ENCODE measurements at regions not wholly inside any gene's neighbourhood (a gene's known extent, or its start where the extent isn't known, plus 50 kb on each side); places are given as distances from the start of the nearest gene placed in this dataset.

GRCh38 chr5:118565335-118565971 is 422.9 kb downstream of the DTWD2 start:
- WGBS (ENCODE audit: missing lambda C conversion rate) = 17% methylated on average over 12 of the region's 12 CpGs
- H3K9me3 ChIP-seq = no peaks in the 10 kb centered on the region
- no peak for ATAC-seq
- no peak overlapping the region for H3K27ac ChIP-seq
- H3K4me3 ChIP-seq = no peak overlapping the region
- H3K4me1 ChIP-seq = no peaks in the 10 kb centered on the region
- ChIA-PET POLR2A (no interaction called here), CTCF (no interaction called here)
- FAIRE-seq = no peak
- DNase-seq (ENCODE audit: low read depth in 1 of 2, low spot score in 1 of 2) = no peak
- no peak overlapping the region for H3K4me2 ChIP-seq
- no peak for TF ChIP-seq JUN (IDR thresholded peaks at IDR 0.05)
- no peak for TF ChIP-seq ESRRA (IDR thresholded peaks at IDR 0.05; ENCODE audit: borderline replicate concordance, low read length)
- TF ChIP-seq NPAS2 (CRISPR knock-in tag; IDR thresholded peaks at IDR 0.05; ENCODE audit: borderline replicate concordance) = no peak
- no peak for TF ChIP-seq FOSL2 (IDR thresholded peaks at IDR 0.05)
- no peak for TF ChIP-seq FOSL2 (CRISPR knock-in tag; IDR thresholded peaks at IDR 0.05)
- TF ChIP-seq TFCP2L1 (CRISPR knock-in tag; IDR thresholded peaks at IDR 0.05) = no peak
- no peak for TF ChIP-seq RNF2 (IDR thresholded peaks at IDR 0.05; ENCODE audit: borderline replicate concordance, low read depth)

GRCh38 chr5:118561971-118562370 is 426.4 kb downstream of the DTWD2 start:
- POLR2A ChIA-PET = no interaction called here
- TF ChIP-seq PBX3 (IDR thresholded peaks at IDR 0.05) (no peak), EHMT2 (IDR thresholded peaks at IDR 0.05; ENCODE audit: low read depth) (no peak)
- WGBS (ENCODE audit: missing lambda C conversion rate) = 18% methylated on average over 3 of the region's 3 CpGs

GRCh38 chr5:118561235-118561634 is 427.1 kb downstream of the DTWD2 start:
- Histone ChIP-seq H3K27ac (no peak overlapping the region), H3K4me1 (no peaks in the 10 kb centered on the region), H3K4me2 (no peak overlapping the region), H3K9me3 (no peaks in the 10 kb centered on the region), H3K4me3 (no peak overlapping the region)
- DNase-seq (ENCODE audit: low read depth in 1 of 2, low spot score in 1 of 2) = no peak
- FAIRE-seq = no peak
- no peak for TF ChIP-seq KDM1A (IDR thresholded peaks at IDR 0.05; ENCODE audit: low read depth)
- no peak for TF ChIP-seq CTCF (IDR thresholded peaks at IDR 0.05)
- no peak for TF ChIP-seq ELK1 (IDR thresholded peaks at IDR 0.05; ENCODE audit: low read depth, low read length)
- TF ChIP-seq HOXA7 (CRISPR knock-in tag; IDR thresholded peaks at IDR 0.05) = no peak
- no peak for TF ChIP-seq PBX3 (IDR thresholded peaks at IDR 0.05)
- no peak for TF ChIP-seq HOXB13 (CRISPR knock-in tag; IDR thresholded peaks at IDR 0.05; ENCODE audit: low read depth)
- no peak for TF ChIP-seq MAFK (IDR thresholded peaks at IDR 0.05; ENCODE audit: partially characterized antibody)
- no peak for TF ChIP-seq MAX (IDR thresholded peaks at IDR 0.05)
- TF ChIP-seq NR3C1 (IDR thresholded peaks at IDR 0.05) = no peak
- no peak for TF ChIP-seq CHD4 (IDR thresholded peaks at IDR 0.05; ENCODE audit: borderline replicate concordance)
- no peak for TF ChIP-seq ZFP36 (IDR thresholded peaks at IDR 0.05; ENCODE audit: borderline replicate concordance, partially characterized antibody)
- TF ChIP-seq ZNF302 (CRISPR knock-in tag; IDR thresholded peaks at IDR 0.05) = no peak
- no peak for TF ChIP-seq GATA3 (IDR thresholded peaks at IDR 0.05; ENCODE audit: borderline replicate concordance)
- TF ChIP-seq KDM5A (IDR thresholded peaks at IDR 0.05) = no peak
- no peak for TF ChIP-seq BCL3 (IDR thresholded peaks at IDR 0.05)
- ChIA-PET POLR2A (no interaction called here), CTCF (no interaction called here)
- ATAC-seq = no peak

More at GRCh38 chr5:118561971-118562370, 426.4 kb downstream of the DTWD2 start:
- H3K9me3 ChIP-seq = no peaks in the 10 kb centered on the region
- no peak for DNase-seq (ENCODE audit: low read depth in 1 of 2, low spot score in 1 of 2)
- ATAC-seq = no peak
- no peak overlapping the region for H3K4me2 ChIP-seq
- H3K4me1 ChIP-seq = no peaks in the 10 kb centered on the region
- no peak overlapping the region for H3K4me3 ChIP-seq
- CTCF ChIA-PET = no interaction called here
- no peak for FAIRE-seq
- no peak overlapping the region for H3K27ac ChIP-seq
